ENCODE measurements at regions not wholly inside any gene's neighbourhood (a gene's known extent, or its start where the extent isn't known, plus 50 kb on each side); places are given as distances from the start of the nearest gene placed in this dataset.

DNA sequence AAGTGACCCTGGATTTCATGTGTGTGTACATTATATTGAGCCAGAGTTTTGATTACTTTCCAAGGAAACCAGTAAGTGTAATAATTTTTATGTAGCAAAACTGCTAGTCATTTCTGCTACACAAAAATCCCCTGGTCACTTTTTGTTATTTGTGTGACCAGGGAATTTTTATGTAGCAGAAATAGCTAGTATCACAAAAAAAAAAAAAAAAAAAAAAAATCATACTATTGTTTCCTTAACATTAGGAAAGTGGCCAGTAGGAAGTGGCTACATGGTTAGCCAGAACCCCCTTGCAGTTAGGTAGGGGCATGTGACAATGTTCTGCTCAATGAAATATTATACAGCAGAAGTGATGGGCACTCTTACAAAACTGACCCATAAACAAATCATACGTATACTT, 434.0 kb upstream of the BTBD3 start:
- ATAC-seq (no peak), DNase-seq (ENCODE audit: low spot score) (no peak)
- H3K79me2 ChIP-seq (replicated peaks; ENCODE audit: insufficient read depth), result no peaks in the 10 kb centered on the region
- H3K27ac ChIP-seq (ENCODE audit: low read depth), result no peak overlapping the region
- H3K4me3 ChIP-seq, result no peak overlapping the region
- no peak overlapping the region for H2AFZ ChIP-seq
- no peaks in the 10 kb centered on the region for H3K27me3 Mint-ChIP-seq (ENCODE audit: insufficient read depth, low read depth, poor library complexity)
- H3K4me1 ChIP-seq (ENCODE audit: insufficient read depth), result peaks cover 1% of the 10 kb centered on the region; the same call in 1 of the 2 replicates
- H3K9me2 ChIP-seq (ENCODE audit: insufficient read depth), result no peaks in the 10 kb centered on the region
- no peaks in the 10 kb centered on the region for H4K20me1 ChIP-seq (replicated peaks; ENCODE audit: insufficient read depth)
- no peaks in the 10 kb centered on the region for H3K36me3 ChIP-seq (ENCODE audit: insufficient read depth)
- H3K9me3 Mint-ChIP-seq, result peaks cover 8% of the 10 kb centered on the region; the same call in 2 of the 3 replicates
- no peaks in the 10 kb centered on the region for H3K27me3 ChIP-seq (ENCODE audit: insufficient read depth)
- H3F3A ChIP-seq (replicated peaks; ENCODE audit: low read depth), result no peaks in the 10 kb centered on the region
- TF ChIP-seq EZH2phosphoT487 (IDR thresholded peaks at IDR 0.05; ENCODE audit: unreplicated experiment), result no peak
- no peak for TF ChIP-seq JUNB (IDR thresholded peaks at IDR 0.05; ENCODE audit: unreplicated experiment)
- TF ChIP-seq NANOG (IDR thresholded peaks at IDR 0.05; ENCODE audit: borderline replicate concordance), result no peak
- TF ChIP-seq ETS1 (IDR thresholded peaks at IDR 0.05), result no peak
- TF ChIP-seq POLR2AphosphoS5 (IDR thresholded peaks at IDR 0.05; ENCODE audit: low read depth), result no peak
- no peak for TF ChIP-seq ZNF331 (CRISPR knock-in tag; IDR thresholded peaks at IDR 0.05; ENCODE audit: low read depth)
- no peak for TF ChIP-seq EZH2 (IDR thresholded peaks at IDR 0.05; ENCODE audit: low read depth, unreplicated experiment)
- TF ChIP-seq CTCF (conservative IDR thresholded peaks at IDR 0.05; ENCODE audit: low read depth in 2 of 2), result no peak
- no peak for TF ChIP-seq STAT1 (IDR thresholded peaks at IDR 0.05; ENCODE audit: unreplicated experiment)
- no peak for TF ChIP-seq CREB1 (CRISPR knock-in tag; IDR thresholded peaks at IDR 0.05; ENCODE audit: low read depth)
- TF ChIP-seq REST (IDR thresholded peaks at IDR 0.05; ENCODE audit: unreplicated experiment), result no peak
- TF ChIP-seq ZNF462 (CRISPR knock-in tag; IDR thresholded peaks at IDR 0.05), result no peak
- TF ChIP-seq ZNF114 (CRISPR knock-in tag; IDR thresholded peaks at IDR 0.05), result no peak
- H3K4me2 ChIP-seq, result no peak overlapping the region
- no peak overlapping the region for H3K4me3 Mint-ChIP-seq
- no peaks in the 10 kb centered on the region for H3K4me1 Mint-ChIP-seq
- no peak overlapping the region for H3K27ac Mint-ChIP-seq
- peaks cover 2% of the 10 kb centered on the region; the same call in 1 of the 3 replicates for H3K36me3 Mint-ChIP-seq (ENCODE audit: low read depth)

Measured in GM23338 (cell line).